Left lung (tissue), 4 donors: ENCODE measurements at regions not wholly inside any gene's neighbourhood (a gene's known extent, or its start where the extent isn't known, plus 50 kb on each side); places are given as distances from the start of the nearest gene placed in this dataset.

Experiments used
- ATAC-seq: fragments of 200-7000 bp; cut with Tn5 transposase; one replicate; pipeline ENCODE4 v1.9.1; 2020; ENCODE audit warnings: moderate library complexity
- DNase-seq, 4 donors: peaks; one replicate each; pipeline ENCODE4 v3.0.0-alpha.2; 2013 to 2020
- H3K27ac ChIP-seq, 2 donors: fragments of 200-600 bp; sonication (generic) in 1 of 2; one replicate each; pipeline versions ENCODE4 v1.5.0 to v1.8.0; 2020 to 2021
- H3K27me3 ChIP-seq, 2 donors: fragments of 200-600 bp; sonication (generic) in 1 of 2; one replicate each; pipeline versions ENCODE4 v1.5.0 to v1.8.0; 2020 to 2021
- H3K36me3 ChIP-seq, 2 donors: fragments of 200-600 bp; sonication (generic) in 1 of 2; one replicate each; pipeline versions ENCODE4 v1.5.0 to v1.8.0; 2020 to 2021
- H3K4me1 ChIP-seq, 2 donors: fragments of 200-600 bp; one replicate each; pipeline ENCODE4 v1.8.0; 2021
- H3K4me3 ChIP-seq, 2 donors: fragments of 200-600 bp; sonication (generic) in 1 of 2; one replicate each; pipeline versions ENCODE4 v1.5.0 to v1.8.0; 2020 to 2021; ENCODE audit warnings: mild to moderate bottlenecking in 1 of 2
- H3K9me3 ChIP-seq, 2 donors: fragments of 200-600 bp; sonication (generic) in 1 of 2; one replicate each; pipeline versions ENCODE4 v1.5.0 to v1.8.0; 2020 to 2021
- intact Hi-C, 2 donors: fragments of 100-400 bp; cut with DNase I; formaldehyde crosslinking; loops; one replicate each; pipeline versions ENCODE4 v1.11.2 to v1.14.2; 2022
- TF ChIP-seq, protein P1 (sequence below), 2 donors: fragments of 200-600 bp; sonication (generic) in 1 of 2; IDR thresholded peaks; one replicate each; pipeline versions ENCODE4 v1.5.0 to v1.8.0; 2021; ENCODE audit warnings: antibody characterized with exemption in 2 of 2
- donor health status: DM: no; HTN: yes; CAD: no.
- donor health status: DM: no; HTN: no; CAD: no.

DNA sequence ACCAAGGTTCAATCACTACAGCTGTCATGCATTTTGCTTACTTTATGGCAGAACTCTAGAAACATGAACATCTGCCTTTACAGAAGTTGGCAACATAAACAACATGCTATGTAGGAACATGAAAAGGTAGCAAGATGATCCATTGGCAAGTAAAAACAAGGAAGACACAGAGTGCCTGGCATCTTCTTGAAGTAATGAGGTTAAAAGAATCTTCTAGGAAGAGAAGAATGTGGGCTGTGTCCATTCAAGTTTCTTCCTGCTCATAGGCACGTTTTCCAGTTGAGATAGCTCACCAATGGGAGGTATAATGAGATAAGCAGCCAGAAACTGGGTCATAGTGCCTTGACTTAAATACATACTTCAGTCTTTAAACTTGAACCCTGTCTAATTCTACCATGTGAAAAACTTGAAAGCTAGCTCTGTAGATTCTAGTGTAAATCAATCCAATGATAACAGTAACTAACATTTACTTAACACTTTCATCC, 109.4 kb upstream of the PRLR start:
- no peaks in the 10 kb centered on the region for H3K4me1 ChIP-seq
- intact Hi-C loops, result no loop called here
- H3K9me3 ChIP-seq, result no peaks in the 10 kb centered on the region
- H3K36me3 ChIP-seq, result no peaks in the 10 kb centered on the region
- no peak overlapping the region for H3K27ac ChIP-seq
- TF ChIP-seq, protein P1, sequence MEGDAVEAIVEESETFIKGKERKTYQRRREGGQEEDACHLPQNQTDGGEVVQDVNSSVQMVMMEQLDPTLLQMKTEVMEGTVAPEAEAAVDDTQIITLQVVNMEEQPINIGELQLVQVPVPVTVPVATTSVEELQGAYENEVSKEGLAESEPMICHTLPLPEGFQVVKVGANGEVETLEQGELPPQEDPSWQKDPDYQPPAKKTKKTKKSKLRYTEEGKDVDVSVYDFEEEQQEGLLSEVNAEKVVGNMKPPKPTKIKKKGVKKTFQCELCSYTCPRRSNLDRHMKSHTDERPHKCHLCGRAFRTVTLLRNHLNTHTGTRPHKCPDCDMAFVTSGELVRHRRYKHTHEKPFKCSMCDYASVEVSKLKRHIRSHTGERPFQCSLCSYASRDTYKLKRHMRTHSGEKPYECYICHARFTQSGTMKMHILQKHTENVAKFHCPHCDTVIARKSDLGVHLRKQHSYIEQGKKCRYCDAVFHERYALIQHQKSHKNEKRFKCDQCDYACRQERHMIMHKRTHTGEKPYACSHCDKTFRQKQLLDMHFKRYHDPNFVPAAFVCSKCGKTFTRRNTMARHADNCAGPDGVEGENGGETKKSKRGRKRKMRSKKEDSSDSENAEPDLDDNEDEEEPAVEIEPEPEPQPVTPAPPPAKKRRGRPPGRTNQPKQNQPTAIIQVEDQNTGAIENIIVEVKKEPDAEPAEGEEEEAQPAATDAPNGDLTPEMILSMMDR (IDR thresholded peaks at IDR 0.05), result no peak
- H3K27me3 ChIP-seq, result no peaks in the 10 kb centered on the region
- H3K4me3 ChIP-seq, result no peak overlapping the region
- no peak for ATAC-seq
- DNase-seq, result no peak

DNA sequence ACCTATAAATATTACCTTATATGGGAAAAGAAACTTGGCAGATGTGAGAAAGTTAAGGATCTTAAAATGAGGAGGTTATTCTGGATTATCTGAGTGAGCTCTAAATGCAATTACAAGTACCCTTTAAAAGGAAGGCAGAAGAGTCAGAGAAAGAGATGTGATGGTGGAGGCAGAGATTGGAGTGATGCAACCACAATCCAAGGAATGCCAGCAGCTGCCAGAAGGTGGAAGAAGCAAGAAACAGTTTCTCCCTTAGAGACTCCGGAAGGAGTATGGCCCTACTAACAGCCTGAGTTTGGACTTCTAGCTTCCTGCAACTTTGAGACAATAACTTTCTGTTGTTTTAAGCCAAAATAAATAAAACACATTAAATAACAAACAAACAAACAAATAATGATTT, 108.7 kb upstream of the PRLR start:
- H3K4me3 ChIP-seq, result no peak overlapping the region
- DNase-seq (no peak), ATAC-seq (no peak)
- no peaks in the 10 kb centered on the region for H3K9me3 ChIP-seq
- H3K36me3 ChIP-seq, result no peaks in the 10 kb centered on the region
- no peaks in the 10 kb centered on the region for H3K4me1 ChIP-seq
- no peaks in the 10 kb centered on the region for H3K27me3 ChIP-seq
- H3K27ac ChIP-seq, result no peak overlapping the region
- intact Hi-C loops, result no loop called here
- TF ChIP-seq, protein P1 (IDR thresholded peaks at IDR 0.05), result no peak

DNA sequence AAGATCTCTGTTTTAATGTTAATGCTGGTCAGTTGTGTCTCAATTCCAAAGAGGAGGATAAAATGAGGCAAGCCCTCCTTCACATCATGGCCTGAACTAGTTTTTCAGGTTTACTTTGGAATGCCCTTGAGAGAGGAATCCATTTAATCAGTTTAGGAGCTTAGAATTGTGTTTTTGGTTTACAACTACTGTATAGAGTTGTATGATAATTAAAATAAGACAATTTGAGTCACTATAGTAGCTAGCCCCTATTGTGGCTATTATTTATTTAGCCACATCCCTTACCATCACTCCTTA, 107.8 kb upstream of the PRLR start:
- peak; percentile 43 for ATAC-seq
- DNase-seq, result peak in 1 of 4 donors; percentile 13
- Histone ChIP-seq H3K27me3 (no peaks in the 10 kb centered on the region), H3K36me3 (no peaks in the 10 kb centered on the region), H3K9me3 (no peaks in the 10 kb centered on the region), H3K4me3 (no peak overlapping the region), H3K27ac (no peak overlapping the region), H3K4me1 (no peaks in the 10 kb centered on the region)
- intact Hi-C loops, result no loop called here
- TF ChIP-seq, protein P1 (IDR thresholded peaks at IDR 0.05), result no peak

DNA sequence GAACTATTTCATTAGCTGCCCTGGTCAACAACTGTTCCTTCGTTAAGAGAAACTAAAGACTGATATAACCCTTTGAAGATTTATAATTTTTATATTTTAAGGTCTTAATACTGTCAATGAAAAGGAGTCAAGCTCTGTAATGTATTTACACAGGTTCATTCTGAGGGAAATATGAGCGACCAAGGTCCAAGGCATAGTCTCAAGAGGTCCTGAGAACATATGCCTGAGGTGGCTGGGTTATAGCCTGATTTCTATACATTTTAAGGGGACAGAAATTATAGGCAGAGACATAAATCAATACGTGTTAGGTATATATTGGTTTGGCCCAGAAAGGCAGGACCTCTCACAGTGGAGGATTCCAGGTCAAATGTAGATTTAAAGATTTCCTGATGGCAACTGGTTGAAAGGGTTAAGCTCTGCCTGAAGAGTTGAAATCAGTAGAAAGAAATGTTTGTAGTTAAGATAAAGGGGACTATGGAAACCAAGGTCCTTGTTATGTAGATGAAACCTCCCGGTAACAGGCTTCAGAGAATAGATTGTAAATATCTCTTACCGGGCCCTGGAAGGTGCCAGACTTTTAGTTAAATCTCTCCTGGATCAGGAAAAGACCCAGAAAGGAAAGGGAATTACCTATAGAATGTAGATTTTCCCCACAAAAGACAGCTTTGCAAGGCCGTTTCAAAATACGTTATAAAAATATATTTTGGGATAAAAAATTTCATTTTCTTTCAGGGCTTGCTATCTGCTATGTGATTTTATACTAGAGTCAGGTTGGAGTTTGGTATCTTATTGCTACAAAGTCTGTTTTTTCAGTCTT, 107.3 kb upstream of the PRLR start:
- Histone ChIP-seq H3K4me3 (no peak overlapping the region), H3K4me1 (no peaks in the 10 kb centered on the region), H3K27me3 (no peaks in the 10 kb centered on the region), H3K9me3 (no peaks in the 10 kb centered on the region), H3K36me3 (no peaks in the 10 kb centered on the region), H3K27ac (no peak overlapping the region)
- intact Hi-C loops, result no loop called here
- ATAC-seq (no peak), DNase-seq (no peak)
- TF ChIP-seq, protein P1 (IDR thresholded peaks at IDR 0.05), result no peak

DNA sequence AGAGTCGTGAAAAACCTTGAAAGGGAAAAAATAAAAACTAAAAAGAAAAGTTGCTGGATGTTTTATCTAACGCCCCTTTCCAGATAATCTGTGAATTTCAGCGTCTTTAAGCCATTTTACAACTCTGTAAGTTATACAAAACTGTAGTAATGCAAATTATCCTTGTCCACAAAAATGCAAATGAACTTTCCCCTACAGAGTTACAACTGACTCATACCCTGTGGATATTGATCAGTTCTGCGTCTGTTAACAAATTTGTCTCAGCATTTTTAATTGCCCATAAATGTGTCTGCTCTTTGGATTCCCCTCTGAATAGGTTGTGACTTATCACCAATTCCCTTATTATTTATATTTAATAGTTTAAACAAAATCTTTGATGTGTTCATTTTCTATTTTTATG, 105.9 kb upstream of the PRLR start:
- H3K9me3 ChIP-seq, result no peaks in the 10 kb centered on the region
- TF ChIP-seq, protein P1 (IDR thresholded peaks at IDR 0.05), result no peak
- no peaks in the 10 kb centered on the region for H3K4me1 ChIP-seq
- intact Hi-C loops, result no loop called here
- ATAC-seq (no peak), DNase-seq (no peak)
- no peaks in the 10 kb centered on the region for H3K27me3 ChIP-seq
- no peak overlapping the region for H3K27ac ChIP-seq
- no peak overlapping the region for H3K4me3 ChIP-seq
- H3K36me3 ChIP-seq, result no peaks in the 10 kb centered on the region
